ENCODE measurements at regions not wholly inside any gene's neighbourhood (a gene's known extent, or its start where the extent isn't known, plus 50 kb on each side); places are given as distances from the start of the nearest gene placed in this dataset.
"Not testable (repeated sequence)": the region's sequence is repeated elsewhere in the genome, so short reads cannot be mapped to it uniquely, and the experiment has no call there.

- Histone ChIP-seq H3K4me2 (ENCODE audit: insufficient read depth, low read length) (no peak overlapping the region), H3K79me2 (ENCODE audit: insufficient read depth, low read length) (no peaks in the 10 kb centered on the region), H3K4me3 (ENCODE audit: insufficient read depth, low read length) (no peak overlapping the region), H3K27ac (ENCODE audit: low read depth, low read length) (no peak overlapping the region), H3K4me1 (ENCODE audit: insufficient read depth, low read length) (no peaks in the 10 kb centered on the region), H3K36me3 (ENCODE audit: insufficient read depth, low read length) (no peaks in the 10 kb centered on the region), H3K9me3 (ENCODE audit: low read depth, low read length) (no peaks in the 10 kb centered on the region), H3K27me3 (ENCODE audit: insufficient read depth, low read length) (no peaks in the 10 kb centered on the region), H2AFZ (ENCODE audit: low read length) (no peak overlapping the region), H4K20me1 (ENCODE audit: insufficient read depth, low read length) (no peaks in the 10 kb centered on the region)
- no peak for TF ChIP-seq CTCF (IDR thresholded peaks at IDR 0.05; ENCODE audit: extremely low read depth, low read depth, low read length)
- no peak for DNase-seq (ENCODE audit: insufficient read length, low spot score, missing footprints)
These were observed 322.8 kb upstream of the GJE1 start for GRCh38 chr6:141809901-141810300.

- Histone ChIP-seq H3K4me2 (ENCODE audit: insufficient read depth, low read length) (no peak overlapping the region), H3K9me3 (ENCODE audit: low read depth, low read length) (no peaks in the 10 kb centered on the region), H3K27ac (ENCODE audit: low read depth, low read length) (no peak overlapping the region), H3K27me3 (ENCODE audit: insufficient read depth, low read length) (no peaks in the 10 kb centered on the region), H3K79me2 (ENCODE audit: insufficient read depth, low read length) (no peaks in the 10 kb centered on the region), H3K36me3 (ENCODE audit: insufficient read depth, low read length) (no peaks in the 10 kb centered on the region), H3K4me1 (ENCODE audit: insufficient read depth, low read length) (no peaks in the 10 kb centered on the region), H4K20me1 (ENCODE audit: insufficient read depth, low read length) (no peaks in the 10 kb centered on the region), H3K4me3 (ENCODE audit: insufficient read depth, low read length) (no peak overlapping the region), H2AFZ (ENCODE audit: low read length) (no peak overlapping the region)
- no peak for TF ChIP-seq CTCF (IDR thresholded peaks at IDR 0.05; ENCODE audit: extremely low read depth, low read depth, low read length)
- DNase-seq (ENCODE audit: insufficient read length, low spot score, missing footprints) = no peak
These were observed 324.1 kb upstream of the GJE1 start for GRCh38 chr6:141808662-141809061.

GRCh38 chr6:141800973-141801372 lies 331.8 kb upstream of the GJE1 start:
- not testable (repeated sequence) for H4K20me1 ChIP-seq (ENCODE audit: insufficient read depth, low read length); H3K79me2 ChIP-seq (ENCODE audit: insufficient read depth, low read length); DNase-seq (ENCODE audit: insufficient read length, low spot score, missing footprints); H2AFZ ChIP-seq (ENCODE audit: low read length); H3K27ac ChIP-seq (ENCODE audit: low read depth, low read length); H3K4me2 ChIP-seq (ENCODE audit: insufficient read depth, low read length); H3K27me3 ChIP-seq (ENCODE audit: insufficient read depth, low read length); H3K9me3 ChIP-seq (ENCODE audit: low read depth, low read length); H3K4me1 ChIP-seq (ENCODE audit: insufficient read depth, low read length); H3K36me3 ChIP-seq (ENCODE audit: insufficient read depth, low read length); H3K4me3 ChIP-seq (ENCODE audit: insufficient read depth, low read length)

- no peaks in the 10 kb centered on the region for H3K9me3 ChIP-seq (ENCODE audit: low read depth, low read length)
- TF ChIP-seq CTCF (IDR thresholded peaks at IDR 0.05; ENCODE audit: extremely low read depth, low read depth, low read length) = no peak
- no peaks in the 10 kb centered on the region for H3K36me3 ChIP-seq (ENCODE audit: insufficient read depth, low read length)
- H3K4me3 ChIP-seq (ENCODE audit: insufficient read depth, low read length) = no peak overlapping the region
- DNase-seq (ENCODE audit: insufficient read length, low spot score, missing footprints) = no peak
- no peaks in the 10 kb centered on the region for H3K79me2 ChIP-seq (ENCODE audit: insufficient read depth, low read length)
- H3K4me1 ChIP-seq (ENCODE audit: insufficient read depth, low read length) = no peaks in the 10 kb centered on the region
- H3K27ac ChIP-seq (ENCODE audit: low read depth, low read length) = no peak overlapping the region
- H3K4me2 ChIP-seq (ENCODE audit: insufficient read depth, low read length) = no peak overlapping the region
- H3K27me3 ChIP-seq (ENCODE audit: insufficient read depth, low read length) = no peaks in the 10 kb centered on the region
- no peak overlapping the region for H2AFZ ChIP-seq (ENCODE audit: low read length)
- H4K20me1 ChIP-seq (ENCODE audit: insufficient read depth, low read length) = no peaks in the 10 kb centered on the region
These were observed 341.8 kb upstream of the GJE1 start for GRCh38 chr6:141790921-141791320.

- no peak for DNase-seq (ENCODE audit: insufficient read length, low spot score, missing footprints)
- no peak overlapping the region for H3K4me3 ChIP-seq (ENCODE audit: insufficient read depth, low read length)
- no peak overlapping the region for H3K4me2 ChIP-seq (ENCODE audit: insufficient read depth, low read length)
- H3K9me3 ChIP-seq (ENCODE audit: low read depth, low read length) = no peaks in the 10 kb centered on the region
- no peaks in the 10 kb centered on the region for H3K36me3 ChIP-seq (ENCODE audit: insufficient read depth, low read length)
- no peaks in the 10 kb centered on the region for H3K79me2 ChIP-seq (ENCODE audit: insufficient read depth, low read length)
- H4K20me1 ChIP-seq (ENCODE audit: insufficient read depth, low read length) = no peaks in the 10 kb centered on the region
- no peaks in the 10 kb centered on the region for H3K27me3 ChIP-seq (ENCODE audit: insufficient read depth, low read length)
- no peak overlapping the region for H3K27ac ChIP-seq (ENCODE audit: low read depth, low read length)
- TF ChIP-seq CTCF (IDR thresholded peaks at IDR 0.05; ENCODE audit: extremely low read depth, low read depth, low read length) = no peak
- no peaks in the 10 kb centered on the region for H3K4me1 ChIP-seq (ENCODE audit: insufficient read depth, low read length)
- no peak overlapping the region for H2AFZ ChIP-seq (ENCODE audit: low read length)
These were observed 344.6 kb upstream of the GJE1 start for GRCh38 chr6:141788096-141788495.
